ENCODE measurements at regions not wholly inside any gene's neighbourhood (a gene's known extent, or its start where the extent isn't known, plus 50 kb on each side); places are given as distances from the start of the nearest gene placed in this dataset.
"Not testable (repeated sequence)": the region's sequence is repeated elsewhere in the genome, so short reads cannot be mapped to it uniquely, and the experiment has no call there.

GRCh38 chr22:36088292-36088691 is 59.7 kb upstream of the RBFOX2 start:
- DNase-seq (ENCODE audit: low spot score) = no peak

GRCh38 chr22:36087784-36088183 is 59.2 kb upstream of the RBFOX2 start:
- no peak for DNase-seq (ENCODE audit: low spot score)

GRCh38 chr22:36086629-36087254 is 58.1 kb upstream of the RBFOX2 start:
- DNase-seq (ENCODE audit: low spot score) = no peak

GRCh38 chr22:36086170-36086490 is 57.5 kb upstream of the RBFOX2 start:
- no peak for DNase-seq (ENCODE audit: low spot score)

GRCh38 chr22:36085476-36086169 is 57.0 kb upstream of the RBFOX2 start:
- no peak for DNase-seq (ENCODE audit: low spot score)

GRCh38 chr22:36084717-36085116 is 56.1 kb upstream of the RBFOX2 start:
- DNase-seq (ENCODE audit: low spot score) = no peak

GRCh38 chr22:36083056-36083455 is 54.4 kb upstream of the RBFOX2 start:
- DNase-seq (ENCODE audit: low spot score) = no peak

GRCh38 chr22:36081023-36081431 is 52.4 kb upstream of the RBFOX2 start:
- DNase-seq (ENCODE audit: low spot score) = peak; percentile 75

- DNase-seq (ENCODE audit: low spot score) = not testable (repeated sequence)
Observed at GRCh38 chr22:36080281-36080680, 51.7 kb upstream of the RBFOX2 start.

GRCh38 chr22:36079041-36079440 is 50.4 kb upstream of the RBFOX2 start:
- DNase-seq (ENCODE audit: low spot score) = no peak

Data from AG08396 (cell line).